ENCODE measurements at regions not wholly inside any gene's neighbourhood (a gene's known extent, or its start where the extent isn't known, plus 50 kb on each side); places are given as distances from the start of the nearest gene placed in this dataset.

GRCh38 chr9:14560194-14560593, 133.0 kb downstream of the ZDHHC21 start:
- no peak for DNase-seq (ENCODE audit: low read depth)

- no peak for DNase-seq (ENCODE audit: low read depth)
These were observed 138.3 kb downstream of the ZDHHC21 start for GRCh38 chr9:14554886-14555285.

- no peak for DNase-seq (ENCODE audit: low read depth)
These were observed 145.8 kb downstream of the ZDHHC21 start for GRCh38 chr9:14547245-14548060.

- no peak for DNase-seq (ENCODE audit: low read depth)
These were observed 146.5 kb downstream of the ZDHHC21 start for GRCh38 chr9:14546693-14547092.

GRCh38 chr9:14542071-14542470, 151.2 kb downstream of the ZDHHC21 start:
- DNase-seq (ENCODE audit: low read depth): no peak

GRCh38 chr9:14538526-14538925, 154.7 kb downstream of the ZDHHC21 start:
- no peak for DNase-seq (ENCODE audit: low read depth)

- DNase-seq (ENCODE audit: low read depth): no peak
These were observed 157.9 kb downstream of the ZDHHC21 start for GRCh38 chr9:14535161-14535955.

GRCh38 chr9:14533867-14534640, 159.2 kb downstream of the ZDHHC21 start:
- no peak for DNase-seq (ENCODE audit: low read depth)

- no peak for DNase-seq (ENCODE audit: low read depth)
These were observed 160.6 kb downstream of the ZDHHC21 start for GRCh38 chr9:14532456-14533115.

- no peak for DNase-seq (ENCODE audit: low read depth)
These were observed 161.6 kb downstream of the ZDHHC21 start for GRCh38 chr9:14531341-14532269.

GRCh38 chr9:14530841-14531240, 162.4 kb downstream of the ZDHHC21 start:
- no peak for DNase-seq (ENCODE audit: low read depth)

GRCh38 chr9:14530366-14530765, 162.9 kb downstream of the ZDHHC21 start:
- DNase-seq (ENCODE audit: low read depth): no peak

- DNase-seq (ENCODE audit: low read depth): no peak
These were observed 163.6 kb downstream of the ZDHHC21 start for GRCh38 chr9:14529629-14530028.

GRCh38 chr9:14529054-14529453, 164.2 kb downstream of the ZDHHC21 start:
- no peak for DNase-seq (ENCODE audit: low read depth)

GRCh38 chr9:14526504-14526903, 166.7 kb downstream of the ZDHHC21 start:
- no peak for DNase-seq (ENCODE audit: low read depth)

GRCh38 chr9:14525856-14526255, 167.4 kb downstream of the ZDHHC21 start:
- DNase-seq (ENCODE audit: low read depth): no peak

- DNase-seq (ENCODE audit: low read depth): no peak
These were observed 168.2 kb downstream of the ZDHHC21 start for GRCh38 chr9:14524873-14525515.

GRCh38 chr9:14523545-14523944, 169.7 kb downstream of the ZDHHC21 start:
- no peak for DNase-seq (ENCODE audit: low read depth)

GRCh38 chr9:14522627-14523379, 170.4 kb downstream of the ZDHHC21 start:
- no peak for DNase-seq (ENCODE audit: low read depth)

GRCh38 chr9:14520341-14520740, 172.9 kb downstream of the ZDHHC21 start:
- DNase-seq (ENCODE audit: low read depth): no peak

All from fibroblast of the conjunctiva (primary cell).